HCT116 (cell line): ENCODE measurements at regions not wholly inside any gene's neighbourhood (a gene's known extent, or its start where the extent isn't known, plus 50 kb on each side); places are given as distances from the start of the nearest gene placed in this dataset.

Experiments used
- ATAC-seq: fragments of 200-7000 bp; cut with Tn5 transposase; 2 replicates; pipeline ENCODE4 v1.9.1; 2020; ENCODE audit warnings: mild to moderate bottlenecking, moderate library complexity
- BruUV-seq: library from RNA; stranded (reverse); fragments of 400-500 nt; replicated peaks from 2 replicates; lab custom pipeline; 2021; lab: Mats Ljungman, UMichigan
- CTCF ChIA-PET: fragments of 300-600 bp; sonication (Branson Sonifier 250); formaldehyde crosslinking; loops from one replicate; lab custom pipeline; 2021; ENCODE audit warnings: antibody characterized with exemption; lab: Charles Lee
- POLR2A ChIA-PET: fragments of 300-600, 350-600 bp; sonication (Branson Sonifier 250); formaldehyde crosslinking; loops from one replicate; lab custom pipeline; 2021; ENCODE audit warnings: antibody characterized with exemption; lab: Charles Lee
- RAD21 ChIA-PET, 2 experiments: fragments of 300-600 bp; sonication (Branson Sonifier 250); formaldehyde crosslinking; loops; one replicate each; lab custom pipeline; 2023; ENCODE audit warnings: low total read pairs in 2 of 2; ENCODE audit not compliant: uncharacterized antibody in 2 of 2, unreplicated experiment in 2 of 2, low non-redundant PET in 1 of 2; lab: Charles Lee
- DNase-seq: peaks from one replicate; pipeline ENCODE4 v3.0.0-alpha.2; 2010; ENCODE audit warnings: low read depth, low spot score
- H2AFZ ChIP-seq: fragments of 200-600 bp; shearing (Covaris generic), sonication (generic); 2 replicates; pipeline ENCODE4 v1.6.1; 2017; ENCODE audit warnings: low read depth, mixed run types, mixed read lengths, antibody characterized with exemption, low read length; ENCODE audit not compliant: poor library complexity, severe bottlenecking
- H3K27ac ChIP-seq: 2 replicates; pipeline ENCODE4 v1.5.1; 2012; ENCODE audit warnings: low read depth, low read length
- H3K27me3 ChIP-seq: fragments of 200-600 bp; sonication (generic); 2 replicates; pipeline ENCODE4 v1.6.1; 2016; ENCODE audit warnings: mixed run types, low read length, mixed read lengths; ENCODE audit not compliant: insufficient read depth
- H3K36me3 ChIP-seq, 2 experiments: fragments of 200-500 bp in 1 of 2; fragments of 200-600 bp in 1 of 2; sonication (Bioruptor generic) in 1 of 2; sonication (generic) in 1 of 2; 2 replicates each; pipeline versions ENCODE4 v1.5.1 to v1.6.1; 2014 to 2016; ENCODE audit warnings: low read length in 2 of 2, inconsistent platforms in 1 of 2, mixed read lengths in 1 of 2, mixed run types in 1 of 2; ENCODE audit not compliant: insufficient read depth in 2 of 2, control insufficient read depth in 1 of 2
- H3K4me1 ChIP-seq, 2 experiments: fragments of 200-600 bp in 1 of 2; sonication (generic) in 1 of 2; 2 replicates each; pipeline versions ENCODE4 v1.5.1 to v1.6.1; 2012 to 2017; ENCODE audit warnings: low read length in 2 of 2, inconsistent platforms in 1 of 2, mild to moderate bottlenecking in 1 of 2, mixed read lengths in 1 of 2, mixed run types in 1 of 2, moderate library complexity in 1 of 2; ENCODE audit not compliant: insufficient read depth in 2 of 2, control insufficient read depth in 1 of 2
- H3K4me2 ChIP-seq: fragments of 200-600 bp; sonication (generic); 2 replicates; pipeline ENCODE4 v1.6.1; 2017; ENCODE audit warnings: mixed run types, low read length, mixed read lengths
- H3K4me3 ChIP-seq, 2 experiments: fragments of 200-600 bp in 1 of 2; sonication (generic) in 1 of 2; replicated peaks in 1 of 2; 2 replicates each; pipeline ENCODE4 v1.5.1; 2011 to 2016; ENCODE audit warnings: low read length in 2 of 2, control low read depth in 1 of 2, low read depth in 1 of 2, mild to moderate bottlenecking in 1 of 2, mixed read lengths in 1 of 2, mixed run types in 1 of 2
- H3K79me2 ChIP-seq: fragments of 200-600 bp; sonication (generic); 2 replicates; pipeline ENCODE4 v1.6.1; 2017; ENCODE audit warnings: mild to moderate bottlenecking, mixed run types, low read length, moderate library complexity, mixed read lengths; ENCODE audit not compliant: insufficient read depth
- H3K9ac ChIP-seq: fragments of 200-600 bp; sonication (generic); 2 replicates; pipeline ENCODE4 v1.6.1; 2016; ENCODE audit warnings: low read length, mixed read lengths
- H3K9me2 ChIP-seq: fragments of 200-600 bp; sonication (generic), shearing (Covaris generic); 2 replicates; pipeline ENCODE4 v1.6.1; 2017; ENCODE audit warnings: mixed run types, mild to moderate bottlenecking, moderate library complexity; ENCODE audit not compliant: insufficient read depth
- H3K9me3 ChIP-seq, 2 experiments: fragments of 200-500 bp in 1 of 2; fragments of 200-600 bp in 1 of 2; sonication (Bioruptor generic) in 1 of 2; sonication (generic) in 1 of 2; 2 replicates each; pipeline ENCODE4 v1.6.1; 2014 to 2017; ENCODE audit warnings: low read length in 2 of 2, mixed read lengths in 2 of 2, inconsistent platforms in 1 of 2, low read depth in 1 of 2, mild to moderate bottlenecking in 1 of 2, mixed run types in 1 of 2, moderate library complexity in 1 of 2; ENCODE audit not compliant: control insufficient read depth in 1 of 2, insufficient read depth in 1 of 2
- H4K20me1 ChIP-seq: fragments of 200-600 bp; sonication (generic), shearing (Covaris generic); 2 replicates; pipeline ENCODE4 v1.6.1; 2017; ENCODE audit warnings: mixed run types, mild to moderate bottlenecking, moderate library complexity; ENCODE audit not compliant: insufficient read depth
- EZH2 ChIP-seq: fragments of 200-600 bp; sonication (generic); IDR thresholded peaks from 2 replicates; pipeline ENCODE4 v1.6.1; 2017; ENCODE audit warnings: antibody characterized with exemption, mixed run types
- EZH2phosphoT487 ChIP-seq: fragments of 200-600 bp; IDR thresholded peaks from 2 replicates; pipeline ENCODE4 v1.6.1; 2018; ENCODE audit warnings: antibody characterized with exemption, borderline replicate concordance
- POLR2A ChIP-seq: IDR thresholded peaks from 2 replicates; pipeline ENCODE4 v1.7.0; 2011; ENCODE audit warnings: borderline replicate concordance; ENCODE audit not compliant: insufficient read depth, insufficient read length; ENCODE audit errors: extremely low read depth
- SIN3A ChIP-seq: IDR thresholded peaks from 2 replicates; pipeline ENCODE4 v1.6.1; 2012; ENCODE audit warnings: low read depth
- SP1 ChIP-seq: IDR thresholded peaks from 2 replicates; pipeline ENCODE4 v1.6.1; 2012; ENCODE audit warnings: low read depth
- TCF7L2 ChIP-seq: IDR thresholded peaks from 2 replicates; pipeline ENCODE4 v1.7.0; 2011; ENCODE audit warnings: borderline replicate concordance, inconsistent platforms; ENCODE audit not compliant: insufficient read depth, insufficient read length; ENCODE audit errors: extremely low read depth
- YY1 ChIP-seq: IDR thresholded peaks from 2 replicates; pipeline ENCODE4 v1.6.1; 2011; ENCODE audit warnings: low read length, low read depth, moderate library complexity, mild to moderate bottlenecking; ENCODE audit not compliant: insufficient replicate concordance; ENCODE audit errors: extremely low read depth
- ZFX ChIP-seq: fragments of 450-650 bp; IDR thresholded peaks from 2 replicates; pipeline ENCODE4 v1.6.1; 2017
- ZNF274 ChIP-seq: fragments of 200-500 bp; sonication (Bioruptor generic); IDR thresholded peaks from 2 replicates; pipeline ENCODE4 v1.6.1; 2014; ENCODE audit warnings: mild to moderate bottlenecking, low read depth, low read length, inconsistent platforms
- intact Hi-C: fragments of 100-400 bp; cut with micrococcal nuclease; formaldehyde crosslinking; loops from 2 replicates; pipeline ENCODE4 v1.10.0; 2022
- TF ChIP-seq, protein P1 (sequence below), 3 experiments: fragments of 200-600 bp in 1 of 3; sonication (generic) in 1 of 3; IDR thresholded peaks in 2 of 3; conservative IDR thresholded peaks in 1 of 3; 2 replicates each; pipeline ENCODE4 v1.5.1; 2012 to 2017; ENCODE audit warnings: low read depth in 2 of 3, low read length in 2 of 3, antibody characterized with exemption in 1 of 3, borderline replicate concordance in 1 of 3, control low read depth in 1 of 3, mild to moderate bottlenecking in 1 of 3, mixed read lengths in 1 of 3, mixed run types in 1 of 3, moderate library complexity in 1 of 3; ENCODE audit not compliant: insufficient read depth in 1 of 3

DNA sequence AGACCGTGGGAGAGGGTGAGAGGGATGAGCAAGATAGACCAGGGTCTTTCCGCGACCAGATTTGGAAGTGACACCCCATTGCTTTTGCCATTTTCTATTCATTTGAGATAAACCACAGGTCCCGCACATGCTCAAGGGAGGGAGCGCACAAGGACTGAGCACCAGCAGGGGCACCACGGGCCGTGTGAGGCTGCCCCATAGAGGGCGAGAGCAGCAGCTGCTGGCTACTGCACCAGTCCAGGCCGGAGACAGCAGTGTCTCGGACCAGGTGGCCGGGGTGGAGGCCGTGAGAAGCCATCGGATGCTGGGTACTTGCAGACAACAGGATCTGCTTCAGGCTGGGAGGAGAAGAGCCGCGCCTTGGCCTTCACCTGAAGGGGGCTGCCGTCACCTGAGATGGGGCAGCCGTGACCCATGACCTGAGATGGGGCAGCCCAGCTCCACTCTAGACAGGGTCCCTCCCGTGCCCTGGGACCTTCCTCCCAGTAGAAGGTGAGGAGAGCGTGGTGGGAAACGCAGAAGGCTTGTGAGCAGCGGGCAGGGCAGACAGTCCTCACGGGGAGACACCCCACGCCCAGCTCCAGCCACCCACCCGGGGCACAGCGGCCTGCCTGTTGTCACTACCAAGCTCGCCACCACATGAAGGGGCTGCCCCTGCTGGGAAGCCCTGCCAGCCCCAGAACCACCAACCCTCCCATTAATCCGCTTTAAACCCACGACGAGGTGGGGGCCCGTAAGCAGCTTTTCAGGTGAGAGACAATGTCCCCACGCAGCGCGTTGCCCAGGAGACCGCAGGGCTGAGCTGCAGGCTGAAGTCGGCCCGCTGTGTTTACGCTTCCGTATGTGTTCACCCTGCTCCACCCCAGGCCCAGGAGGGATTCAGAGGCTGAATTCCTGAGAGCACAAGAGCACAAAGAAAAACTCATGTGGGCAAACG, 61.7 kb upstream of the FBRSL1 start:
- Histone ChIP-seq H3K27me3 (no peaks in the 10 kb centered on the region), H3K9me2 (no peaks in the 10 kb centered on the region), H4K20me1 (no peaks in the 10 kb centered on the region), H3K4me2 (no peak overlapping the region), H3K27ac (no peak overlapping the region), H3K4me1 (peaks cover 12 to 18% of the 10 kb centered on the region in 2 experiments), H3K36me3 (no peaks in the 10 kb centered on the region), H3K79me2 (no peaks in the 10 kb centered on the region), H3K4me3 (no peak overlapping the region), H3K9me3 (peaks cover 0 to 6% of the 10 kb centered on the region in 2 experiments; a peak in 1 of 4 replicates), H2AFZ (no peak overlapping the region), H3K9ac (no peak overlapping the region)
- ChIA-PET RAD21 (no interaction called here), CTCF (interaction anchor here (0.9 to 1.6 kb wide), 2 partner anchors 13 to 187 kb away, joined by 4 to 6 read pairs; no protein-coding TSS in a partner anchor), POLR2A (no interaction called here)
- BruUV-seq = no TSS peak
- TF ChIP-seq SP1 = no peak
- no peak for TF ChIP-seq ZNF274
- no peak for TF ChIP-seq EZH2
- TF ChIP-seq EZH2phosphoT487 = no peak
- no peak for TF ChIP-seq TCF7L2
- no peak for TF ChIP-seq YY1
- no peak for TF ChIP-seq POLR2A
- TF ChIP-seq SIN3A = no peak
- intact Hi-C loops = no loop called here
- DNase-seq (no peak), ATAC-seq (no peak)

DNA sequence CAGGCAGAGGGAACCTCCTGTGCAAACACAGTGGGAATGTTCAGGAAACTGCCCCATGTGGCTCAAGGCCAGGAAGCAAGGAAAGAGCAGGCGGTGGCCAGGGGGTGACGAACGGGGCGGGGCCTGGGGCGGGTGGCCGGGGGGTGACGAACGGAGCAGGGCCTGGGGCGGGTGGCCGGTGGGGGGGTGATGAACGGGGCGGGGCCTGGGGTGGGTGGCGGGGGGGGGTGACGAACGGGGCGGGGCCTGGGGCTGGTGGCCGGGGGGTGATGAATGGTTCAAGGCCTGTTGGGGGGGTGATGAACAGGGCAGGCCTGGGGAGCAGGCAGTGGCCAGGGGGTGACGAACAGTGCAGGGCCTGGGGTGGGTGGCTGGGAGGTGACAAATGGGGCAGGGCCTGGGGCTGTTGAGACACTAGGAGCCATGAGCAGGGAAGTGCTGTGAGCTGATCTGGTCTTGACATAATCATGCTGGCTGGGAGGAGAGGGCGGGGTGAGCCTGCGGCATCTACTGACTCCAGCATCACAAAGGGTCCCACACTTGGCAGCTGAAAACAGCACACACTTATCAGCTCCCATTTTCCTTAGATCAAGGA, 62.7 kb upstream of the FBRSL1 start:
- peaks cover 0 to 6% of the 10 kb centered on the region in 2 experiments; a peak in 1 of 4 replicates for H3K9me3 ChIP-seq
- H3K9ac ChIP-seq = no peak overlapping the region
- ChIA-PET CTCF (interaction anchor here (0.9 to 1.6 kb wide), 2 partner anchors 12 to 188 kb away, joined by 4 to 6 read pairs; no protein-coding TSS in a partner anchor), RAD21 (no interaction called here), POLR2A (no interaction called here)
- no peak overlapping the region for H3K4me2 ChIP-seq
- no peak overlapping the region for H3K27ac ChIP-seq
- no peaks in the 10 kb centered on the region for H4K20me1 ChIP-seq
- no peaks in the 10 kb centered on the region for H3K9me2 ChIP-seq
- H3K4me3 ChIP-seq = no peak overlapping the region
- H3K4me1 ChIP-seq = peaks cover 12 to 18% of the 10 kb centered on the region in 2 experiments
- H3K79me2 ChIP-seq = no peaks in the 10 kb centered on the region
- H2AFZ ChIP-seq = no peak overlapping the region
- DNase-seq (no peak), ATAC-seq (no peak)
- BruUV-seq = no TSS peak
- no peaks in the 10 kb centered on the region for H3K36me3 ChIP-seq
- intact Hi-C loops = no loop called here
- H3K27me3 ChIP-seq = no peaks in the 10 kb centered on the region
- TF ChIP-seq ZFX = no peak
- TF ChIP-seq, protein P1, sequence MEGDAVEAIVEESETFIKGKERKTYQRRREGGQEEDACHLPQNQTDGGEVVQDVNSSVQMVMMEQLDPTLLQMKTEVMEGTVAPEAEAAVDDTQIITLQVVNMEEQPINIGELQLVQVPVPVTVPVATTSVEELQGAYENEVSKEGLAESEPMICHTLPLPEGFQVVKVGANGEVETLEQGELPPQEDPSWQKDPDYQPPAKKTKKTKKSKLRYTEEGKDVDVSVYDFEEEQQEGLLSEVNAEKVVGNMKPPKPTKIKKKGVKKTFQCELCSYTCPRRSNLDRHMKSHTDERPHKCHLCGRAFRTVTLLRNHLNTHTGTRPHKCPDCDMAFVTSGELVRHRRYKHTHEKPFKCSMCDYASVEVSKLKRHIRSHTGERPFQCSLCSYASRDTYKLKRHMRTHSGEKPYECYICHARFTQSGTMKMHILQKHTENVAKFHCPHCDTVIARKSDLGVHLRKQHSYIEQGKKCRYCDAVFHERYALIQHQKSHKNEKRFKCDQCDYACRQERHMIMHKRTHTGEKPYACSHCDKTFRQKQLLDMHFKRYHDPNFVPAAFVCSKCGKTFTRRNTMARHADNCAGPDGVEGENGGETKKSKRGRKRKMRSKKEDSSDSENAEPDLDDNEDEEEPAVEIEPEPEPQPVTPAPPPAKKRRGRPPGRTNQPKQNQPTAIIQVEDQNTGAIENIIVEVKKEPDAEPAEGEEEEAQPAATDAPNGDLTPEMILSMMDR (IDR thresholded peaks at IDR 0.05 in 2 of 3, conservative IDR thresholded peaks at IDR 0.05 in 1 of 3; ENCODE audit: borderline replicate concordance in 1 of 3, insufficient read depth in 1 of 3, low read depth in 2 of 3, low read length in 2 of 3) = no peak
- no peak for TF ChIP-seq POLR2A
- TF ChIP-seq, all 23 proteins: peak for 0
